Fibroblast of mammary gland (primary cell): ENCODE measurements at regions not wholly inside any gene's neighbourhood (a gene's known extent, or its start where the extent isn't known, plus 50 kb on each side); places are given as distances from the start of the nearest gene placed in this dataset.

ENCODE experiments used
- DNase-seq: peaks from one replicate; pipeline ENCODE4 v3.0.0-alpha.2; 2010; ENCODE audit warnings: low read depth
- H3K4me3 ChIP-seq: 2 replicates; pipeline ENCODE4 v1.5.1; 2011; ENCODE audit warnings: low read depth, mild to moderate bottlenecking, low read length, moderate library complexity; ENCODE audit not compliant: control insufficient read depth
- CTCF ChIP-seq: conservative IDR thresholded peaks from 2 replicates; pipeline ENCODE4 v1.5.1; 2011; ENCODE audit warnings: low read depth, low read length, inconsistent platforms; ENCODE audit not compliant: control insufficient read depth, insufficient read depth

GRCh38 chr3:107892955-107893624 lies 197.7 kb downstream of the CD47 start:
- no peak for TF ChIP-seq CTCF
- no peak for DNase-seq
- H3K4me3 ChIP-seq: no peak overlapping the region

- H3K4me3 ChIP-seq: no peak overlapping the region
- DNase-seq: peak; percentile 92
- TF ChIP-seq CTCF: peak; percentile 28
These were observed 205.9 kb downstream of the CD47 start for GRCh38 chr3:107884719-107885460.

GRCh38 chr3:107884028-107884427 lies 206.8 kb downstream of the CD47 start:
- TF ChIP-seq CTCF: no peak
- no peak overlapping the region for H3K4me3 ChIP-seq
- no peak for DNase-seq

- TF ChIP-seq CTCF: no peak
- DNase-seq: no peak
- no peak overlapping the region for H3K4me3 ChIP-seq
These were observed 207.9 kb downstream of the CD47 start for GRCh38 chr3:107882881-107883280.

- DNase-seq: no peak
These were observed 208.6 kb downstream of the CD47 start for GRCh38 chr3:107882261-107882660.

GRCh38 chr3:107881509-107881908 lies 209.3 kb downstream of the CD47 start:
- no peak for DNase-seq
- TF ChIP-seq CTCF: no peak
- no peak overlapping the region for H3K4me3 ChIP-seq

More at GRCh38 chr3:107882261-107882660, 208.6 kb downstream of the CD47 start:
- no peak overlapping the region for H3K4me3 ChIP-seq
- TF ChIP-seq CTCF: no peak
